ENCODE measurements at regions not wholly inside any gene's neighbourhood (a gene's known extent, or its start where the extent isn't known, plus 50 kb on each side); places are given as distances from the start of the nearest gene placed in this dataset.

GRCh38 chr19:28744014-28744413 lies 468.9 kb downstream of the UQCRFS1 start:
- H3K36me3 Mint-ChIP-seq (ENCODE audit: low read depth): no peaks in the 10 kb centered on the region
- CTCF ChIA-PET: no interaction called here
- peaks cover 3% of the 10 kb centered on the region for H3K27me3 Mint-ChIP-seq
- ATAC-seq (ENCODE audit: low read depth) (no peak), DNase-seq (no peak)
- POLR2A ChIA-PET: no interaction called here
- no peaks in the 10 kb centered on the region for H3K4me1 Mint-ChIP-seq
- no peaks in the 10 kb centered on the region for H3K9me3 Mint-ChIP-seq
- TF ChIP-seq CTCF (IDR thresholded peaks at IDR 0.05): no peak
- intact Hi-C loops (cut with micrococcal nuclease): no loop called here
- H3K4me3 Mint-ChIP-seq: no peak overlapping the region
- no peak overlapping the region for H3K27ac Mint-ChIP-seq

- no peak for ATAC-seq (ENCODE audit: low read depth)
- POLR2A ChIA-PET: no interaction called here
- H3K36me3 Mint-ChIP-seq (ENCODE audit: low read depth): no peaks in the 10 kb centered on the region
- DNase-seq: no peak
- peaks cover 2% of the 10 kb centered on the region for H3K9me3 Mint-ChIP-seq
- H3K27me3 Mint-ChIP-seq: no peaks in the 10 kb centered on the region
- peaks cover 3% of the 10 kb centered on the region for H3K4me1 Mint-ChIP-seq
- intact Hi-C loops (cut with micrococcal nuclease): loop anchor here (2.0 kb wide), 1 partner anchor 142 kb away; no protein-coding TSS in a partner anchor
- H3K27ac Mint-ChIP-seq: no peak overlapping the region
- no peak for TF ChIP-seq CTCF (IDR thresholded peaks at IDR 0.05)
- H3K4me3 Mint-ChIP-seq: no peak overlapping the region
- CTCF ChIA-PET: interaction anchor here (1.3 to 1.8 kb wide), 2 partner anchors 142 to 526 kb away, joined by 5 to 6 read pairs; no protein-coding TSS in a partner anchor
These were observed 475.7 kb downstream of the UQCRFS1 start for GRCh38 chr19:28737021-28737895.

- no peak for TF ChIP-seq CTCF (IDR thresholded peaks at IDR 0.05)
- DNase-seq (no peak), ATAC-seq (ENCODE audit: low read depth) (no peak)
- POLR2A ChIA-PET: no interaction called here
- Mint-ChIP-seq H3K36me3 (ENCODE audit: low read depth) (no peaks in the 10 kb centered on the region), H3K9me3 (peaks cover 4% of the 10 kb centered on the region), H3K27me3 (no peaks in the 10 kb centered on the region), H3K4me3 (no peak overlapping the region), H3K27ac (no peak overlapping the region), H3K4me1 (peaks cover 3% of the 10 kb centered on the region)
- CTCF ChIA-PET: interaction anchor here (1.3 to 1.8 kb wide), 2 partner anchors 143 to 527 kb away, joined by 5 to 6 read pairs; no protein-coding TSS in a partner anchor
- intact Hi-C loops (cut with micrococcal nuclease): loop anchor here (2.0 kb wide), 1 partner anchor 142 kb away; no protein-coding TSS in a partner anchor
These were observed 476.4 kb downstream of the UQCRFS1 start for GRCh38 chr19:28736528-28736927.

- H3K9me3 Mint-ChIP-seq: peaks cover 9% of the 10 kb centered on the region
- POLR2A ChIA-PET: no interaction called here
- DNase-seq (no peak), ATAC-seq (ENCODE audit: low read depth) (no peak)
- H3K27ac Mint-ChIP-seq: no peak overlapping the region
- no peak for TF ChIP-seq CTCF (IDR thresholded peaks at IDR 0.05)
- H3K36me3 Mint-ChIP-seq (ENCODE audit: low read depth): no peaks in the 10 kb centered on the region
- H3K27me3 Mint-ChIP-seq: peaks cover 13% of the 10 kb centered on the region
- no peaks in the 10 kb centered on the region for H3K4me1 Mint-ChIP-seq
- CTCF ChIA-PET: no interaction called here
- intact Hi-C loops (cut with micrococcal nuclease): no loop called here
- H3K4me3 Mint-ChIP-seq: no peak overlapping the region
These were observed 481.4 kb downstream of the UQCRFS1 start for GRCh38 chr19:28731577-28731976.

GRCh38 chr19:28730791-28731512 lies 482.0 kb downstream of the UQCRFS1 start:
- Mint-ChIP-seq H3K27ac (no peak overlapping the region), H3K9me3 (peaks cover 9% of the 10 kb centered on the region), H3K27me3 (peaks cover 13% of the 10 kb centered on the region), H3K4me1 (no peaks in the 10 kb centered on the region), H3K4me3 (no peak overlapping the region), H3K36me3 (ENCODE audit: low read depth) (no peaks in the 10 kb centered on the region)
- ChIA-PET POLR2A (no interaction called here), CTCF (no interaction called here)
- intact Hi-C loops (cut with micrococcal nuclease): no loop called here
- DNase-seq: no peak
- no peak for TF ChIP-seq CTCF (IDR thresholded peaks at IDR 0.05)
- no peak for ATAC-seq (ENCODE audit: low read depth)
